WTC11 (cell line): ENCODE measurements at regions not wholly inside any gene's neighbourhood (a gene's known extent, or its start where the extent isn't known, plus 50 kb on each side); places are given as distances from the start of the nearest gene placed in this dataset.

Experiments used
- ATAC-seq: fragments of 200-7000 bp; cut with Tn5 transposase; 2 replicates; pipeline ENCODE4 v1.10.0; 2021; ENCODE audit warnings: mild to moderate bottlenecking, moderate library complexity
- CTCF ChIA-PET: fragments of 300-600 bp; sonication (Branson Sonifier 250); formaldehyde crosslinking; loops from one replicate; lab custom pipeline; 2021; ENCODE audit warnings: antibody characterized with exemption; lab: Charles Lee
- POLR2A ChIA-PET: fragments of 350-600 bp; sonication (Branson Sonifier 250); formaldehyde crosslinking; loops from one replicate; lab custom pipeline; 2021; ENCODE audit warnings: antibody characterized with exemption; lab: Charles Lee
- DNase-seq: peaks from one replicate; pipeline ENCODE4 v3.0.0; 2021; ENCODE audit warnings: low spot score
- H3K27ac Mint-ChIP-seq: 2 replicates; pipeline ENCODE4 v1.8.0; 2021; ENCODE audit warnings: mixed read lengths
- H3K27me3 Mint-ChIP-seq: 2 replicates; pipeline ENCODE4 v1.8.0; 2021; ENCODE audit warnings: low read depth, mild to moderate bottlenecking, moderate library complexity, mixed read lengths
- H3K36me3 Mint-ChIP-seq: 2 replicates; pipeline ENCODE4 v1.8.0; 2021; ENCODE audit warnings: mixed read lengths
- H3K4me1 Mint-ChIP-seq: 2 replicates; pipeline ENCODE4 v1.8.0; 2022; ENCODE audit warnings: mixed read lengths
- H3K4me3 Mint-ChIP-seq: 2 replicates; pipeline ENCODE4 v1.8.0; 2021; ENCODE audit warnings: mild to moderate bottlenecking, moderate library complexity, mixed read lengths
- H3K9me3 Mint-ChIP-seq: 2 replicates; pipeline ENCODE4 v1.8.0; 2021; ENCODE audit warnings: mixed read lengths
- CBFB ChIP-seq: sonication (generic); formaldehyde crosslinking; IDR thresholded peaks from 2 replicates; pipeline ENCODE4 v1.8.1; 2022; ENCODE audit warnings: mild to moderate bottlenecking, low read depth, missing genetic modification reagents
- CDX4 ChIP-seq: fragments of 250-450 bp; sonication (Bioruptor Pico); IDR thresholded peaks from 2 replicates; pipeline ENCODE4 v1.9.0; 2021; ENCODE audit warnings: moderate library complexity, mild to moderate bottlenecking, inconsistent platforms, borderline replicate concordance
- CREM ChIP-seq: sonication (generic); formaldehyde crosslinking; IDR thresholded peaks from 2 replicates; pipeline ENCODE4 v1.8.1; 2022; ENCODE audit warnings: mild to moderate bottlenecking, missing genetic modification reagents, moderate library complexity
- E2F5 ChIP-seq: sonication (generic); formaldehyde crosslinking; IDR thresholded peaks from 2 replicates; pipeline ENCODE4 v1.8.1; 2022; ENCODE audit warnings: mild to moderate bottlenecking, moderate library complexity, missing genetic modification reagents
- ELF4 ChIP-seq: sonication (generic); formaldehyde crosslinking; IDR thresholded peaks from 2 replicates; pipeline ENCODE4 v1.8.1; 2022; ENCODE audit warnings: low read depth, mild to moderate bottlenecking, moderate library complexity, missing genetic modification reagents
- GTF2I ChIP-seq: fragments of 250-450 bp; sonication (Bioruptor Pico); conservative IDR thresholded peaks from 2 replicates; pipeline ENCODE4 v1.4.0; 2021; ENCODE audit warnings: mild to moderate bottlenecking
- JAZF1 ChIP-seq: fragments of 250-450 bp; sonication (Bioruptor Pico); IDR thresholded peaks from 2 replicates; pipeline ENCODE4 v1.9.0; 2021; ENCODE audit warnings: moderate library complexity, mild to moderate bottlenecking, inconsistent platforms
- MXD4 ChIP-seq: fragments of 250-450 bp; sonication (Bioruptor Pico); IDR thresholded peaks from 2 replicates; pipeline ENCODE4 v1.8.0; 2021; ENCODE audit warnings: mild to moderate bottlenecking, moderate library complexity, borderline replicate concordance
- NFE2L1 ChIP-seq: sonication (generic); formaldehyde crosslinking; IDR thresholded peaks from 2 replicates; pipeline ENCODE4 v1.8.1; 2023; ENCODE audit warnings: missing genetic modification reagents
- PREB ChIP-seq: sonication (generic); formaldehyde crosslinking; IDR thresholded peaks from 2 replicates; pipeline ENCODE4 v1.8.1; 2022; ENCODE audit warnings: mild to moderate bottlenecking, missing genetic modification reagents, moderate library complexity, borderline replicate concordance
- SOX15 ChIP-seq: fragments of 250-450 bp; sonication (Bioruptor Pico); IDR thresholded peaks from 2 replicates; pipeline ENCODE4 v1.9.0; 2021; ENCODE audit warnings: mild to moderate bottlenecking
- ZBTB43 ChIP-seq: sonication (generic); formaldehyde crosslinking; IDR thresholded peaks from 2 replicates; pipeline ENCODE4 v1.8.1; 2023; ENCODE audit warnings: mild to moderate bottlenecking, missing genetic modification reagents
- ZMAT4 ChIP-seq: fragments of 250-450 bp; sonication (Bioruptor Pico); IDR thresholded peaks from 2 replicates; pipeline ENCODE4 v1.9.0; 2021; ENCODE audit warnings: mild to moderate bottlenecking
- ZNF232 ChIP-seq: sonication (generic); formaldehyde crosslinking; IDR thresholded peaks from 2 replicates; pipeline ENCODE4 v1.8.0; 2022; ENCODE audit warnings: mild to moderate bottlenecking, missing genetic modification reagents
- ZNF425 ChIP-seq: fragments of 250-450 bp; sonication (Bioruptor Pico); conservative IDR thresholded peaks from 2 replicates; pipeline ENCODE4 v1.9.0; 2021; ENCODE audit warnings: mild to moderate bottlenecking

- DNase-seq (no peak), ATAC-seq (no peak)
- no peak for TF ChIP-seq E2F5 (CRISPR knock-in tag)
- no peak for TF ChIP-seq CBFB (CRISPR knock-in tag)
- TF ChIP-seq MXD4 (CRISPR knock-in tag), result no peak
- Mint-ChIP-seq H3K36me3 (peaks cover 13% of the 10 kb centered on the region), H3K27me3 (peaks cover 36% of the 10 kb centered on the region), H3K9me3 (peaks cover 27% of the 10 kb centered on the region), H3K4me1 (peaks cover 13% of the 10 kb centered on the region), H3K27ac (no peak overlapping the region), H3K4me3 (no peak overlapping the region)
- ChIA-PET POLR2A (no interaction called here), CTCF (no interaction called here)
Observed at GRCh38 chr16:5207001-5207523, 109.5 kb upstream of the EEF2KMT start.

GRCh38 chr16:5206331-5206990, 108.9 kb upstream of the EEF2KMT start:
- no peak for ATAC-seq
- Mint-ChIP-seq H3K27me3 (peaks cover 30% of the 10 kb centered on the region), H3K36me3 (peaks cover 13% of the 10 kb centered on the region), H3K9me3 (peaks cover 27% of the 10 kb centered on the region), H3K4me1 (peaks cover 7% of the 10 kb centered on the region; the same call in 1 of the 2 replicates), H3K27ac (no peak overlapping the region), H3K4me3 (no peak overlapping the region)
- DNase-seq, result no peak
- TF ChIP-seq ZNF425 (no peak), ZNF232 (no peak), ELF4 (CRISPR knock-in tag) (no peak), CREM (CRISPR knock-in tag) (no peak), ZMAT4 (CRISPR knock-in tag) (no peak), SOX15 (CRISPR knock-in tag) (no peak), CDX4 (CRISPR knock-in tag) (no peak), NFE2L1 (CRISPR knock-in tag) (no peak), ZBTB43 (CRISPR knock-in tag) (no peak), JAZF1 (no peak), MXD4 (CRISPR knock-in tag) (no peak), GTF2I (CRISPR knock-in tag) (no peak), PREB (no peak), E2F5 (CRISPR knock-in tag) (no peak)
- ChIA-PET CTCF (no interaction called here), POLR2A (no interaction called here)
